CD8-positive, alpha-beta memory T cell (primary cell): ENCODE measurements at regions not wholly inside any gene's neighbourhood (a gene's known extent, or its start where the extent isn't known, plus 50 kb on each side); places are given as distances from the start of the nearest gene placed in this dataset.

ENCODE experiments used
- CTCF ChIA-PET: fragments of 350-600 bp; sonication (Branson Sonifier 250); formaldehyde crosslinking; loops from one replicate; lab custom pipeline; 2021; ENCODE audit warnings: antibody characterized with exemption; lab: Charles Lee
- POLR2A ChIA-PET: fragments of 350-600 bp; sonication (Branson Sonifier 250); formaldehyde crosslinking; loops from one replicate; lab custom pipeline; 2021; ENCODE audit warnings: antibody characterized with exemption; lab: Charles Lee
- DNase-seq, 5 donors: peaks; one replicate each; pipeline versions ENCODE4 v3.0.0 to v3.0.0-alpha.2; 2020 to 2022; ENCODE audit warnings: mixed read lengths in 1 of 5
- H3K27ac ChIP-seq: one replicate; pipeline ENCODE4 v1.7.0; 2013; ENCODE audit warnings: low read depth, mild to moderate bottlenecking, low read length, moderate library complexity
- H3K27me3 ChIP-seq: 2 replicates; pipeline ENCODE4 v1.7.0; 2013; ENCODE audit warnings: low read length, mild to moderate bottlenecking; ENCODE audit not compliant: insufficient read depth, poor library complexity, severe bottlenecking
- H3K36me3 ChIP-seq: 2 replicates; pipeline ENCODE4 v1.7.0; 2013; ENCODE audit warnings: mild to moderate bottlenecking, low read length, moderate library complexity; ENCODE audit not compliant: insufficient read depth
- H3K4me1 ChIP-seq: 2 replicates; pipeline ENCODE4 v1.7.0; 2013; ENCODE audit warnings: mild to moderate bottlenecking, low read length, moderate library complexity; ENCODE audit not compliant: insufficient read depth
- H3K4me3 ChIP-seq: 2 replicates; pipeline ENCODE4 v1.7.0; 2013; ENCODE audit warnings: mild to moderate bottlenecking, low read length
- H3K9me3 ChIP-seq: 2 replicates; pipeline ENCODE4 v1.7.0; 2013; ENCODE audit warnings: mild to moderate bottlenecking, low read length
- H3K27ac Mint-ChIP-seq, 8 donors: one replicate each; pipeline ENCODE4 v1.8.0; 2020 to 2021; ENCODE audit warnings: mixed read lengths in 8 of 8, mild to moderate bottlenecking in 6 of 8, inconsistent platforms in 3 of 8, moderate library complexity in 3 of 8
- H3K27me3 Mint-ChIP-seq, 2 donors: one replicate each; pipeline ENCODE4 v1.8.0; 2020 to 2021; ENCODE audit warnings: mixed read lengths in 2 of 2, mild to moderate bottlenecking in 1 of 2, moderate library complexity in 1 of 2
- H3K36me3 Mint-ChIP-seq, 3 donors: one replicate each; pipeline ENCODE4 v1.8.0; 2020 to 2021; ENCODE audit warnings: mixed read lengths in 3 of 3, inconsistent platforms in 1 of 3, mild to moderate bottlenecking in 1 of 3
- H3K4me1 Mint-ChIP-seq, 3 donors: one replicate each; pipeline ENCODE4 v1.8.0; 2020 to 2021; ENCODE audit warnings: mixed read lengths in 3 of 3, inconsistent platforms in 1 of 3, mild to moderate bottlenecking in 1 of 3
- H3K4me3 Mint-ChIP-seq, 7 donors: one replicate each; pipeline ENCODE4 v1.8.0; 2020 to 2021; ENCODE audit warnings: mixed read lengths in 7 of 7, mild to moderate bottlenecking in 6 of 7, moderate library complexity in 4 of 7, inconsistent platforms in 2 of 7
- H3K9me3 Mint-ChIP-seq, 5 donors: one replicate each; pipeline ENCODE4 v1.8.0; 2020 to 2022; ENCODE audit warnings: mixed read lengths in 5 of 5, mild to moderate bottlenecking in 3 of 5, moderate library complexity in 2 of 5, inconsistent platforms in 1 of 5

- Mint-ChIP-seq H3K27me3 (peaks cover 0 to 5% of the 10 kb centered on the region in 2 donors), H3K4me1 (no peaks in the 10 kb centered on the region), H3K9me3 (peaks cover 0 to 4% (median 2%) of the 10 kb centered on the region in 5 donors), H3K36me3 (no peaks in the 10 kb centered on the region), H3K4me3 (no peak overlapping the region), H3K27ac (no peak overlapping the region)
- no peak overlapping the region for H3K4me3 ChIP-seq
- no peak for DNase-seq
- ChIA-PET CTCF (no interaction called here), POLR2A (no interaction called here)
- no peaks in the 10 kb centered on the region for H3K36me3 ChIP-seq
- H3K4me1 ChIP-seq, result no peaks in the 10 kb centered on the region
- H3K27ac ChIP-seq, result no peak overlapping the region
- no peaks in the 10 kb centered on the region for H3K9me3 ChIP-seq
- H3K27me3 ChIP-seq, result no peaks in the 10 kb centered on the region
Measured at GRCh38 chr9:119956111-119956510, 586.9 kb upstream of the BRINP1 start.

GRCh38 chr9:119955276-119955675 is 586.0 kb upstream of the BRINP1 start:
- H3K4me3 Mint-ChIP-seq, result no peak overlapping the region
- POLR2A ChIA-PET, result no interaction called here
- Histone ChIP-seq H3K27me3 (no peaks in the 10 kb centered on the region), H3K36me3 (no peaks in the 10 kb centered on the region), H3K4me1 (no peaks in the 10 kb centered on the region), H3K27ac (no peak overlapping the region), H3K4me3 (no peak overlapping the region), H3K9me3 (no peaks in the 10 kb centered on the region)
- H3K9me3 Mint-ChIP-seq, result peaks cover 0 to 4% (median 2%) of the 10 kb centered on the region in 5 donors
- DNase-seq, result no peak
- CTCF ChIA-PET, result no interaction called here
- peaks cover 0 to 5% of the 10 kb centered on the region in 2 donors for H3K27me3 Mint-ChIP-seq
- H3K4me1 Mint-ChIP-seq, result no peaks in the 10 kb centered on the region
- no peak overlapping the region for H3K27ac Mint-ChIP-seq
- no peaks in the 10 kb centered on the region for H3K36me3 Mint-ChIP-seq

GRCh38 chr9:119951591-119951990 is 582.4 kb upstream of the BRINP1 start:
- Mint-ChIP-seq H3K27ac (no peak overlapping the region), H3K4me3 (no peak overlapping the region), H3K4me1 (no peaks in the 10 kb centered on the region), H3K36me3 (no peaks in the 10 kb centered on the region), H3K27me3 (peaks cover 0 to 3% of the 10 kb centered on the region in 2 donors), H3K9me3 (peaks cover 0 to 4% (median 2%) of the 10 kb centered on the region in 5 donors)
- Histone ChIP-seq H3K9me3 (no peaks in the 10 kb centered on the region), H3K27me3 (no peaks in the 10 kb centered on the region), H3K4me1 (no peaks in the 10 kb centered on the region), H3K36me3 (no peaks in the 10 kb centered on the region), H3K27ac (no peak overlapping the region), H3K4me3 (no peak overlapping the region)
- DNase-seq, result no peak
- CTCF ChIA-PET, result no interaction called here
- POLR2A ChIA-PET, result no interaction called here

DNA sequence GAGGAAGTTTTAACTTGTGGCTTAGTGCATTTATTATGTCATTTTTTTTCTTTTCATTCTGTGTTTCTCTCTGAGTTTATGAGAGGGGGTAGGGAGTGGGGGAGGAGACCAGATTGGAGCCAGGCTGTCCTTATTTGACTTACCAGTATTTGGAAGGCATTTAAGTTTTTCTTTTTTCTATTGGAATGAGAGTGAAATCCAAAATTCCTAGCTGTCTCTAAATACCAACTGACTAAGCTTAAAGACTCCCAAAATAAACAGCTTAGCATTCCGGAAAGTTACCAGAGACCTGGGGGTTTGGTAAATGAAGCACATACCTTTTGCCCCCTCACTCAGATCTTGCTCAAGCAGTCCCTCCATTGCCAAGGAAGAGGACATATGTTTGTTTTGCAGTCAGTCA is 581.9 kb upstream of the BRINP1 start:
- CTCF ChIA-PET, result no interaction called here
- H3K27ac Mint-ChIP-seq, result no peak overlapping the region
- POLR2A ChIA-PET, result no interaction called here
- H3K36me3 Mint-ChIP-seq, result no peaks in the 10 kb centered on the region
- Histone ChIP-seq H3K27ac (no peak overlapping the region), H3K9me3 (no peaks in the 10 kb centered on the region), H3K27me3 (no peaks in the 10 kb centered on the region), H3K4me1 (no peaks in the 10 kb centered on the region), H3K4me3 (no peak overlapping the region), H3K36me3 (no peaks in the 10 kb centered on the region)
- H3K4me3 Mint-ChIP-seq, result no peak overlapping the region
- H3K9me3 Mint-ChIP-seq, result peaks cover 0 to 4% (median 2%) of the 10 kb centered on the region in 5 donors
- DNase-seq, result no peak
- H3K27me3 Mint-ChIP-seq, result peaks cover 0 to 3% of the 10 kb centered on the region in 2 donors
- H3K4me1 Mint-ChIP-seq, result no peaks in the 10 kb centered on the region

GRCh38 chr9:119945686-119946085 is 576.5 kb upstream of the BRINP1 start:
- ChIA-PET POLR2A (no interaction called here), CTCF (interaction anchor here (0.7 kb wide), 1 partner anchor 21 kb away, joined by 3 read pairs; no protein-coding TSS in a partner anchor)
- Mint-ChIP-seq H3K4me1 (no peaks in the 10 kb centered on the region), H3K4me3 (no peak overlapping the region), H3K27ac (no peak overlapping the region), H3K9me3 (peaks cover 0 to 3% (median 1%) of the 10 kb centered on the region in 5 donors), H3K36me3 (no peaks in the 10 kb centered on the region), H3K27me3 (peaks cover 0 to 2% of the 10 kb centered on the region in 2 donors)
- no peaks in the 10 kb centered on the region for H3K36me3 ChIP-seq
- H3K4me3 ChIP-seq, result no peak overlapping the region
- DNase-seq, result no peak
- H3K4me1 ChIP-seq, result no peaks in the 10 kb centered on the region
- no peaks in the 10 kb centered on the region for H3K9me3 ChIP-seq
- H3K27me3 ChIP-seq, result no peaks in the 10 kb centered on the region
- no peak overlapping the region for H3K27ac ChIP-seq

DNA sequence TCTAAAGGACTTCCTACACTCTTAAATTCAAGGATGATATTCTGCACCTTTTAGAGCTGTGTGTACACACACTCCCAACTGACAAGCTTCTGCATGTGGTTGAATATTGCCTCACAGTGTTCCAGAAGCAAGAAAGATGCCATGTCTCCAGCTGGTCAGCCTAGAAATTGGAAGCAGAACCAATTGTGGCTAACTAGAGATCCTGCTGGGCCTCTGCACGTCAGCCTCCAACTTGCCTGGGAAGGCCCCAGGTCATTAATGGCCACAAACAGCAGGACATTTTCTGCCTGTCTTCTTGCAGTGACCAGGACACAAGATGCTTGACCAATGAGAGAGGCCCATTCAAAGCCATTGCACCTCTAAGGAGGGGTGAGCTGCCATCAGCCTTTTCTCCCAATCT is 571.9 kb upstream of the BRINP1 start:
- CTCF ChIA-PET, result no interaction called here
- POLR2A ChIA-PET, result no interaction called here
- H3K36me3 ChIP-seq, result no peaks in the 10 kb centered on the region
- H3K27ac ChIP-seq, result no peak overlapping the region
- Mint-ChIP-seq H3K27ac (no peak overlapping the region), H3K4me1 (no peaks in the 10 kb centered on the region), H3K36me3 (no peaks in the 10 kb centered on the region), H3K27me3 (peaks cover 0 to 2% of the 10 kb centered on the region in 2 donors), H3K9me3 (peaks cover 0 to 3% (median 0%) of the 10 kb centered on the region in 5 donors), H3K4me3 (no peak overlapping the region)
- DNase-seq, result no peak
- no peaks in the 10 kb centered on the region for H3K4me1 ChIP-seq
- no peaks in the 10 kb centered on the region for H3K9me3 ChIP-seq
- no peak overlapping the region for H3K4me3 ChIP-seq
- H3K27me3 ChIP-seq, result no peaks in the 10 kb centered on the region

DNA sequence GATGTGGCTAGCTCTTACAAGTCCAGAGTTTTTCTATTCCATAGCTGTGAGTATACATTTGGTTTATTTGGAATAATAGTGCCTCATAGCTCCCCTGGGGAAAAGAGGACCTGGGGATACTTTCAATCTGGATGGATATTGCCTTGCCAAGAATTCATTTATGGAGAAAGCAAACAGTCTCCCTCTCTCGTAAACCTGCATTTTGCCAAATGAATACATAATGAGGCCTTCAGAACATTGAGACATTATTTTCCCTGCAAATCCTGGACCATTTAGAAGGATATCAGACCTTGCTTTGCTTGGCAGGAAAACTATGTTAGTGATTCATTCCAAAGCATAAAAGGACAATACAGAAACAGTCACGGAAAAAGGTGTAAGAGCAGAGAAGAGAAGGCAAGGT is 569.6 kb upstream of the BRINP1 start:
- Histone ChIP-seq H3K36me3 (no peaks in the 10 kb centered on the region), H3K27ac (no peak overlapping the region), H3K4me3 (no peak overlapping the region), H3K9me3 (no peaks in the 10 kb centered on the region), H3K27me3 (no peaks in the 10 kb centered on the region), H3K4me1 (no peaks in the 10 kb centered on the region)
- no peak overlapping the region for H3K27ac Mint-ChIP-seq
- no peaks in the 10 kb centered on the region for H3K27me3 Mint-ChIP-seq
- H3K36me3 Mint-ChIP-seq, result no peaks in the 10 kb centered on the region
- ChIA-PET POLR2A (no interaction called here), CTCF (no interaction called here)
- no peak for DNase-seq
- peaks cover 0 to 1% (median 0%) of the 10 kb centered on the region in 5 donors for H3K9me3 Mint-ChIP-seq
- H3K4me1 Mint-ChIP-seq, result no peaks in the 10 kb centered on the region
- H3K4me3 Mint-ChIP-seq, result no peak overlapping the region

DNA sequence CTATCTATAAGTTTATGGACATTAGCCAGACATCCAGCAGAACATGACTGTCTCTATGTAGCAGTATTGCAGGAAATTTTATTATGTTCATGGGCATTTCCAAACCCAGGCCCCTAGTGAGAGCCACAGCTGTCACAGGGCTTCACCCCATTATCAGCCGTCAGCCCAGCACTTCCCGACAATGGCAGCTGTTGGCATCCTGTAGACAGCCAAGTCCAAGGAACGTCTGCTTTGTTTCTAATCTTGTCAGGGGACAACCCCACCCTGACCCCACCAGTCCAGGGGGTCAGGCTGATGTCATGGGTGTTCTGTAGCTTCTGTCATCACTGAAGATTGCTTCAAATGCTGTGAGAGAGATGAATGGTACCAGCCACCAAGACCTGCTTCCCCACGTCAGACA is 565.3 kb upstream of the BRINP1 start:
- no peak overlapping the region for H3K27ac Mint-ChIP-seq
- ChIA-PET CTCF (no interaction called here), POLR2A (no interaction called here)
- Histone ChIP-seq H3K27me3 (no peaks in the 10 kb centered on the region), H3K4me1 (no peaks in the 10 kb centered on the region), H3K36me3 (no peaks in the 10 kb centered on the region), H3K9me3 (no peaks in the 10 kb centered on the region), H3K27ac (no peak overlapping the region), H3K4me3 (no peak overlapping the region)
- DNase-seq, result no peak
- H3K9me3 Mint-ChIP-seq, result no peaks in the 10 kb centered on the region
- no peaks in the 10 kb centered on the region for H3K4me1 Mint-ChIP-seq
- no peaks in the 10 kb centered on the region for H3K36me3 Mint-ChIP-seq
- no peaks in the 10 kb centered on the region for H3K27me3 Mint-ChIP-seq
- no peak overlapping the region for H3K4me3 Mint-ChIP-seq

DNA sequence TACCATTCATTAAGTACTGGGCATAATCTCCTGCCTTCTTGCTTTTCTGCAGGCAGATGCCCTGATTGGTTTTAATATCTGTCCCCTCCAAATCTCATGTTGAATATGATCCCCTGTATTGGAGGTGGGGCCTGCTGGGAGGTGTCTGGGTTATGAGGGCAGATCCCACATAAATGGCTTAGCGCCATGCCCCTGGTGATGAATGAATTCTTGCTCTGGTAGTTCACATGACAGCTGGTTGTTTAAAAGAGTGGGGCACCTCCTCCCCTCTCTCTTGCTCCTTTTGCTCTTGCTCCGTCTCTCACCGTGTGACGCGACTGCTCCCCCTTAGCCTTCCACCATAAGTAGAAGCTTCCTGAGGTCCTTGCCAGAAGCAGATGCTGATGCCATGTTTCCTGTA is 564.0 kb upstream of the BRINP1 start:
- H3K4me3 Mint-ChIP-seq, result no peak overlapping the region
- no peaks in the 10 kb centered on the region for H3K4me1 ChIP-seq
- POLR2A ChIA-PET, result no interaction called here
- no peaks in the 10 kb centered on the region for H3K9me3 ChIP-seq
- no peaks in the 10 kb centered on the region for H3K27me3 Mint-ChIP-seq
- H3K27ac ChIP-seq, result no peak overlapping the region
- no peak for DNase-seq
- no peaks in the 10 kb centered on the region for H3K36me3 Mint-ChIP-seq
- CTCF ChIA-PET, result no interaction called here
- H3K27ac Mint-ChIP-seq, result no peak overlapping the region
- H3K4me1 Mint-ChIP-seq, result no peaks in the 10 kb centered on the region
- no peaks in the 10 kb centered on the region for H3K27me3 ChIP-seq
- no peaks in the 10 kb centered on the region for H3K36me3 ChIP-seq
- H3K9me3 Mint-ChIP-seq, result no peaks in the 10 kb centered on the region
- no peak overlapping the region for H3K4me3 ChIP-seq
